ENCODE measurements at regions not wholly inside any gene's neighbourhood (a gene's known extent, or its start where the extent isn't known, plus 50 kb on each side); places are given as distances from the start of the nearest gene placed in this dataset.

GRCh38 chr7:118517275-118517674 lies 292.8 kb downstream of the ANKRD7 start:
- no peak for TF ChIP-seq POLR2AphosphoS5 (IDR thresholded peaks at IDR 0.05)
- no peak for TF ChIP-seq CTCF (IDR thresholded peaks at IDR 0.05)
